Activated naive CD8-positive, alpha-beta T cell treated with anti-CD3 and anti-CD28 coated beads, Interleukin-2, amount 50 U/mL, for 24 hours (primary cell): ENCODE measurements at regions not wholly inside any gene's neighbourhood (a gene's known extent, or its start where the extent isn't known, plus 50 kb on each side); places are given as distances from the start of the nearest gene placed in this dataset.

ENCODE experiments used
- ATAC-seq: fragments of 150-1000 bp; cut with Tn5 transposase; one replicate; pipeline ENCODE4 v1.10.0; 2021
- DNase-seq: peaks from one replicate; pipeline ENCODE4 v3.0.0; 2021
- H3K27ac Mint-ChIP-seq: one replicate; pipeline ENCODE4 v1.8.0; 2021; ENCODE audit warnings: mild to moderate bottlenecking, mixed read lengths
- H3K27me3 Mint-ChIP-seq: one replicate; pipeline ENCODE4 v1.8.0; 2021; ENCODE audit warnings: mixed read lengths
- H3K36me3 Mint-ChIP-seq: one replicate; pipeline ENCODE4 v1.8.0; 2021; ENCODE audit warnings: low read depth, mixed read lengths
- H3K4me1 Mint-ChIP-seq: one replicate; pipeline ENCODE4 v1.8.0; 2021; ENCODE audit warnings: mixed read lengths
- H3K4me3 Mint-ChIP-seq: one replicate; pipeline ENCODE4 v1.8.0; 2021; ENCODE audit warnings: mild to moderate bottlenecking, moderate library complexity, mixed read lengths
- H3K9me3 Mint-ChIP-seq: one replicate; pipeline ENCODE4 v1.8.0; 2021; ENCODE audit warnings: mixed read lengths

GRCh38 chr7:157487046-157487770 is 150.4 kb downstream of the DNAJB6 start:
- Mint-ChIP-seq H3K4me1 (peaks cover 18% of the 10 kb centered on the region), H3K9me3 (peaks cover 12% of the 10 kb centered on the region), H3K27ac (no peak overlapping the region), H3K36me3 (peaks cover 6% of the 10 kb centered on the region), H3K4me3 (no peak overlapping the region), H3K27me3 (peaks cover 4% of the 10 kb centered on the region)
- no peak for ATAC-seq
- no peak for DNase-seq

DNA sequence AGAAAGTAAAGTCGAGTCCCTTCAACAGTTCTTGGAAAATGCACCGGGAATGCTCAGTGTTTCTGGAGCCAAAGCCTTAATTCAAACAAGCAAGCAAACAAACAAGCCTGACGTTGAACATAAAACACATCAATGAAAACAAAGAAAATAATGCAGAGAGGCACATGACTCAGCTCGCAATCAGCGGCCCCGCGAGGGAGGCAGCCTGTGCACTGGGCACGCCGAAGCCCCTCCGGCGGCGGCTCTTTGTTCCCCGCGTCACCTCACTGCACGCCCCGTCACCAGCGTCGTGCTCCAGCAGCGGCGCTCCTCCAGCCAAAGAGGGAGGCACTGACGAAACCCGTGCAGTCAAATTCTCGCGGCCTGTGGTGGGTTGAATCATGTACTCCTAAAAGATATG is 151.5 kb downstream of the DNAJB6 start:
- Mint-ChIP-seq H3K4me1 (peaks cover 26% of the 10 kb centered on the region), H3K36me3 (peaks cover 6% of the 10 kb centered on the region), H3K27me3 (peaks cover 14% of the 10 kb centered on the region), H3K27ac (no peak overlapping the region), H3K9me3 (peaks cover 15% of the 10 kb centered on the region), H3K4me3 (no peak overlapping the region)
- DNase-seq (no peak), ATAC-seq (no peak)

DNA sequence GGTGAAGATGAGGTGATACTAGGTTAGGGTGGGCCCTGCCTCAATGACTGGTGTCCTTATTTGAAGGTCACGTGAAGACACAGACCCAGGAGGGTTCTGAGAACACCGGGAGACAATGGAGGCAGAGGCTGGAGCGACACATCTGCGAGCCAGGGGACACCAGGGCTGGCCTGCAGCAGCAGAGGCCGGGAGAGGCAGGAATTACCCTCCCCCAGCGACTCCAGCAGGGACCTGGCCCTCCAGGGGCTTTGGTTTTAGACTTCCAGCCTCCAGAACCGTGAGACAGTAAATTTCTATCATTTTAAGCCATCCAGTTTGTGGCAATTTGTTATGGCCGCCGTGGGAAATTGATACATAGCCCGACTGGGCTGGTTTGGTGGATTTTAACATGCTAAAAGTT is 152.2 kb downstream of the DNAJB6 start:
- Mint-ChIP-seq H3K4me1 (peaks cover 32% of the 10 kb centered on the region), H3K4me3 (no peak overlapping the region), H3K36me3 (peaks cover 9% of the 10 kb centered on the region), H3K27me3 (peaks cover 21% of the 10 kb centered on the region), H3K27ac (no peak overlapping the region), H3K9me3 (peaks cover 15% of the 10 kb centered on the region)
- ATAC-seq (no peak), DNase-seq (no peak)
